ENCODE measurements at regions not wholly inside any gene's neighbourhood (a gene's known extent, or its start where the extent isn't known, plus 50 kb on each side); places are given as distances from the start of the nearest gene placed in this dataset.
A peak's percentile ranks its signal among the peaks of the same experiment; 100 is the strongest.
"Not testable (repeated sequence)": the region's sequence is repeated elsewhere in the genome, so short reads cannot be mapped to it uniquely, and the experiment has no call there.

GRCh38 chr5:39758426-39758825 is 333.6 kb upstream of the DAB2 start:
- intact Hi-C loops (cut with DNase I, micrococcal nuclease), result no loop called here

DNA sequence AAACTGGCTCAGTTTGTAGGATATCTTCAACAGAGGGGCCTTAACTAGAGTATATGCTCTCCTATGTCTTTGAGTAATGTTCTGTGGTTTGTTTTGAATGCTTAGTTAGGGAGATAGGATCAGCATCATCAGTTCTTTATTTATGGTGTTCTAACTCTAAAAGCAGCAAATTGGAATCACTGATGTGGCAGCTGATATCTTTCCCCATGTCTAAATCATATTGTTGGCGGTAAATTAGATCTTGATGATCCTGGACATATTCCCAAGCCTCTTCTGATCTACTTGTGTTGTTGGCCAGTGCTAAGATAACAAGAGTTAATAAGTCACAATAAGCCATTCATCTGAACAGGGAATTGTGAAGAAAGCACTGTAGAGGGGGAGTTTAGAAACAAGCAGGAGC is 332.4 kb upstream of the DAB2 start:
- intact Hi-C loops (cut with DNase I, micrococcal nuclease), result no loop called here
- TF ChIP-seq, protein P1, sequence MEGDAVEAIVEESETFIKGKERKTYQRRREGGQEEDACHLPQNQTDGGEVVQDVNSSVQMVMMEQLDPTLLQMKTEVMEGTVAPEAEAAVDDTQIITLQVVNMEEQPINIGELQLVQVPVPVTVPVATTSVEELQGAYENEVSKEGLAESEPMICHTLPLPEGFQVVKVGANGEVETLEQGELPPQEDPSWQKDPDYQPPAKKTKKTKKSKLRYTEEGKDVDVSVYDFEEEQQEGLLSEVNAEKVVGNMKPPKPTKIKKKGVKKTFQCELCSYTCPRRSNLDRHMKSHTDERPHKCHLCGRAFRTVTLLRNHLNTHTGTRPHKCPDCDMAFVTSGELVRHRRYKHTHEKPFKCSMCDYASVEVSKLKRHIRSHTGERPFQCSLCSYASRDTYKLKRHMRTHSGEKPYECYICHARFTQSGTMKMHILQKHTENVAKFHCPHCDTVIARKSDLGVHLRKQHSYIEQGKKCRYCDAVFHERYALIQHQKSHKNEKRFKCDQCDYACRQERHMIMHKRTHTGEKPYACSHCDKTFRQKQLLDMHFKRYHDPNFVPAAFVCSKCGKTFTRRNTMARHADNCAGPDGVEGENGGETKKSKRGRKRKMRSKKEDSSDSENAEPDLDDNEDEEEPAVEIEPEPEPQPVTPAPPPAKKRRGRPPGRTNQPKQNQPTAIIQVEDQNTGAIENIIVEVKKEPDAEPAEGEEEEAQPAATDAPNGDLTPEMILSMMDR (IDR thresholded peaks at IDR 0.05), result no peak
- no peaks in the 10 kb centered on the region for H3K36me3 ChIP-seq (ENCODE audit: low read depth)
- H3K9me3 ChIP-seq, result no peaks in the 10 kb centered on the region
- H3K4me3 ChIP-seq, result no peak overlapping the region
- ATAC-seq, result no peak
- no peaks in the 10 kb centered on the region for H3K4me1 ChIP-seq (ENCODE audit: low read depth)
- no peak for DNase-seq

More at GRCh38 chr5:39758426-39758825, 333.6 kb upstream of the DAB2 start:
- Histone ChIP-seq H3K36me3 (ENCODE audit: low read depth) (no peaks in the 10 kb centered on the region), H3K4me3 (no peak overlapping the region), H3K4me1 (ENCODE audit: low read depth) (no peaks in the 10 kb centered on the region), H3K9me3 (no peaks in the 10 kb centered on the region)
- TF ChIP-seq, protein P1 (IDR thresholded peaks at IDR 0.05), result no peak
- DNase-seq, result no peak
- no peak for ATAC-seq

DNA sequence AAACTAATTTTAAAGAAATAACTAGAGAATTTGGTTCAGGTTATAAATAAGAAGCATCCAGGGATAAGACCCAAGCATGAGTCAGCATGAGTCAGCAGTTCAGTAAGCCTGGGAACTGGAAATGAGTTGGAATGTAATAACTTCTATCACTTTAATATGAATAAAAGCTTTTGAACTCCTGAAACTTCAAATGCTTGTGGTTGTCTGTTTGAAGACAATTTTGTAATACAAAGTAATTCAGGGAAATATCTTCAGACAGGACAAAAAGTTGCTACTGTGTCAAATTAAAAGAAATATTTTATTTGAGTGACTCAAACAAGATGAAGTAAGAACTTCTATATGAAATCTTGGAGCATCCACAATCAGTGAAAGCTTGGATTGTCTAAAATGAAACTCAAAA is 331.2 kb upstream of the DAB2 start:
- H3K9me3 ChIP-seq, result no peaks in the 10 kb centered on the region
- H3K36me3 ChIP-seq (ENCODE audit: low read depth), result no peaks in the 10 kb centered on the region
- no peak overlapping the region for H3K4me3 ChIP-seq
- TF ChIP-seq, protein P1 (IDR thresholded peaks at IDR 0.05), result no peak
- DNase-seq (peak in 1 of 3 donors; percentile 9), ATAC-seq (no peak)
- intact Hi-C loops (cut with DNase I, micrococcal nuclease), result no loop called here
- H3K4me1 ChIP-seq (ENCODE audit: low read depth), result no peaks in the 10 kb centered on the region

DNA sequence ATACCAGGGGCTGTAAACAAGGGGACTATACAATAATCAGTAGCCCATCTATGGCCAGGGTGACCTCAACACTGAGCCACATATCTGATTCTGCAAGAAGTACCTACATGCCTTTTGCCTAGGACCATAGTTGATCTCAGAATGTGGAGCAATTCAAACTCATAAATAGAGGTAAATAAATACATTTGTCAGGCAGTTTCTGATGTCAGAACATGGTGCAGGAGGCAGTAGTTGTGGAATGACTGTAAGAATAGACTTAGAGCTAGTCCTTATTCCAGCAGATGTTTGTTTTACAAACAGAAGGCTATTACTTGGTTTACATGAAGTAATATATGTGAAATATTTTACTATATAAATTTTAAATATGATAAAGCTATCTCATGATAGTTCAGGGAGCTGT is 330.7 kb upstream of the DAB2 start:
- H3K4me1 ChIP-seq (ENCODE audit: low read depth), result no peaks in the 10 kb centered on the region
- intact Hi-C loops (cut with DNase I, micrococcal nuclease), result no loop called here
- ATAC-seq, result no peak
- H3K4me3 ChIP-seq, result no peak overlapping the region
- no peaks in the 10 kb centered on the region for H3K36me3 ChIP-seq (ENCODE audit: low read depth)
- no peak for DNase-seq
- TF ChIP-seq, protein P1 (IDR thresholded peaks at IDR 0.05), result no peak
- no peaks in the 10 kb centered on the region for H3K9me3 ChIP-seq

GRCh38 chr5:39753747-39754146 is 329.0 kb upstream of the DAB2 start:
- DNase-seq; H3K4me1 ChIP-seq (ENCODE audit: low read depth); H3K4me3 ChIP-seq; intact Hi-C loops (cut with DNase I, micrococcal nuclease); H3K9me3 ChIP-seq; H3K36me3 ChIP-seq (ENCODE audit: low read depth); ATAC-seq: not testable (repeated sequence)

DNA sequence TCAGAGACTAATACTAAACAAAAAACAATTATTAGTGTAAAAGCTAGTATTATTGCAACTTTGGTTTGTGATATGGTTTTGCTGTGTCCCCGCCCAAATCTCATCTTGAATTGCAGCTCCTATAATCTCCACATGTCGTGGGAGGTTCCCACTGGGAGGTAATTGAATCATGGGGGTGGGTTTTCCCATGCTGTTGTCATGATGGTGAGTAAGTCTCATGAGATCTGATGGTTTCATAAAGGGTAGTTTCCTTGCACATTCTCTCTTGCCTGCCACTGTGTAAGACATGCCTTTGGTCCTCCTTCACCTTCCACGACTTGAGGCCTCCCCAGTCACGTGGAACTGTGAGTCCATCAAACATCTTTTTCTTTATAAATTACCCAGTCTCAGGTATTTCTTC is 325.9 kb upstream of the DAB2 start:
- H3K4me3 ChIP-seq, result no peak overlapping the region
- H3K4me1 ChIP-seq (ENCODE audit: low read depth), result no peaks in the 10 kb centered on the region
- no peak for ATAC-seq
- H3K36me3 ChIP-seq (ENCODE audit: low read depth), result no peaks in the 10 kb centered on the region
- H3K9me3 ChIP-seq, result no peaks in the 10 kb centered on the region
- intact Hi-C loops (cut with DNase I, micrococcal nuclease), result no loop called here
- no peak for DNase-seq
- TF ChIP-seq, protein P1 (IDR thresholded peaks at IDR 0.05), result no peak
